DND-41 (cell line): ENCODE measurements at regions not wholly inside any gene's neighbourhood (a gene's known extent, or its start where the extent isn't known, plus 50 kb on each side); places are given as distances from the start of the nearest gene placed in this dataset.

Experiments
- ATAC-seq: fragments of 200-7000 bp; cut with Tn5 transposase; 3 replicates; pipeline ENCODE4 v1.9.1; 2021; ENCODE audit warnings: low read depth; ENCODE audit not compliant: insufficient read depth
- DNase-seq: peaks from one replicate; pipeline ENCODE4 v3.0.0-alpha.2; 2020
- H2AFZ ChIP-seq: 2 replicates; pipeline ENCODE4 v1.6.0; 2012; ENCODE audit warnings: low read depth, low read length
- H3K27ac ChIP-seq: 2 replicates; pipeline ENCODE4 v1.5.1; 2012; ENCODE audit warnings: low read length, inconsistent platforms
- H3K27me3 ChIP-seq: fragments of 200-600 bp; sonication (generic); 2 replicates; pipeline ENCODE4 v1.6.0; 2012; ENCODE audit warnings: low read length, mild to moderate bottlenecking, inconsistent platforms; ENCODE audit not compliant: insufficient read depth, poor library complexity
- H3K36me3 ChIP-seq: 2 replicates; pipeline ENCODE4 v1.5.1; 2012; ENCODE audit warnings: low read length, inconsistent platforms; ENCODE audit not compliant: insufficient read depth
- H3K4me1 ChIP-seq: 2 replicates; pipeline ENCODE4 v1.5.1; 2012; ENCODE audit warnings: mild to moderate bottlenecking, low read length; ENCODE audit not compliant: insufficient read depth
- H3K4me2 ChIP-seq: 2 replicates; pipeline ENCODE4 v1.6.0; 2012; ENCODE audit warnings: mild to moderate bottlenecking, moderate library complexity, low read length, inconsistent platforms; ENCODE audit not compliant: insufficient read depth
- H3K4me3 ChIP-seq, 2 experiments: fragments of 200-600 bp in 1 of 2; shearing (Covaris generic) in 1 of 2; 2 replicates each; pipeline ENCODE4 v1.5.1; 2012 to 2016; ENCODE audit warnings: inconsistent platforms in 2 of 2, low read length in 2 of 2, mild to moderate bottlenecking in 2 of 2, low read depth in 1 of 2, moderate library complexity in 1 of 2
- H3K79me2 ChIP-seq: 2 replicates; pipeline ENCODE4 v1.6.0; 2012; ENCODE audit warnings: low read length, inconsistent platforms; ENCODE audit not compliant: insufficient read depth
- H3K9ac ChIP-seq: 2 replicates; pipeline ENCODE4 v1.6.0; 2012; ENCODE audit warnings: low read depth, mild to moderate bottlenecking, inconsistent platforms, low read length, moderate library complexity
- H3K9me3 ChIP-seq: 2 replicates; pipeline ENCODE4 v1.5.1; 2012; ENCODE audit warnings: low read length, moderate library complexity, mild to moderate bottlenecking, inconsistent platforms; ENCODE audit not compliant: insufficient read depth, severe bottlenecking
- H4K20me1 ChIP-seq: 2 replicates; pipeline ENCODE4 v1.6.0; 2012; ENCODE audit warnings: low read length; ENCODE audit not compliant: insufficient read depth
- CTCF ChIP-seq: IDR thresholded peaks from 2 replicates; pipeline ENCODE4 v1.5.1; 2012; ENCODE audit warnings: borderline replicate concordance, low read length, moderate library complexity, mild to moderate bottlenecking; ENCODE audit not compliant: poor library complexity, severe bottlenecking; ENCODE audit errors: extremely low read depth
- EZH2 ChIP-seq: IDR thresholded peaks from 3 replicates; pipeline ENCODE4 v1.6.1; 2012; ENCODE audit warnings: borderline replicate concordance, low read depth, mild to moderate bottlenecking, moderate library complexity, low read length, inconsistent platforms; ENCODE audit not compliant: severe bottlenecking

- Histone ChIP-seq H3K79me2 (no peaks in the 10 kb centered on the region), H3K36me3 (no peaks in the 10 kb centered on the region), H3K27ac (no peak overlapping the region), H3K9ac (no peak overlapping the region), H2AFZ (no peak overlapping the region), H3K27me3 (peaks cover 4% of the 10 kb centered on the region), H3K4me3 (no peak overlapping the region), H3K4me2 (no peak overlapping the region), H3K9me3 (no peaks in the 10 kb centered on the region), H4K20me1 (no peaks in the 10 kb centered on the region), H3K4me1 (no peaks in the 10 kb centered on the region)
- TF ChIP-seq CTCF (no peak), EZH2 (no peak)
- ATAC-seq (no peak), DNase-seq (no peak)
Measured at GRCh38 chr13:78012046-78012445, 93.4 kb upstream of the EDNRB start.

- no peaks in the 10 kb centered on the region for H3K4me1 ChIP-seq
- H3K27me3 ChIP-seq = no peaks in the 10 kb centered on the region
- no peaks in the 10 kb centered on the region for H3K79me2 ChIP-seq
- H2AFZ ChIP-seq = no peak overlapping the region
- H3K4me2 ChIP-seq = no peak overlapping the region
- H3K27ac ChIP-seq = no peak overlapping the region
- TF ChIP-seq EZH2 = no peak
- no peak for TF ChIP-seq CTCF
- H3K36me3 ChIP-seq = no peaks in the 10 kb centered on the region
- no peak overlapping the region for H3K9ac ChIP-seq
- no peak for DNase-seq
- H3K9me3 ChIP-seq = no peaks in the 10 kb centered on the region
- ATAC-seq = no peak
- H4K20me1 ChIP-seq = no peaks in the 10 kb centered on the region
- no peak overlapping the region for H3K4me3 ChIP-seq
Measured at GRCh38 chr13:78004821-78005220, 86.2 kb upstream of the EDNRB start.

- Histone ChIP-seq H3K27me3 (no peaks in the 10 kb centered on the region), H3K27ac (no peak overlapping the region), H3K36me3 (no peaks in the 10 kb centered on the region), H3K4me2 (no peak overlapping the region), H3K9me3 (no peaks in the 10 kb centered on the region), H2AFZ (no peak overlapping the region), H3K79me2 (no peaks in the 10 kb centered on the region), H4K20me1 (no peaks in the 10 kb centered on the region), H3K9ac (no peak overlapping the region), H3K4me3 (no peak overlapping the region), H3K4me1 (no peaks in the 10 kb centered on the region)
- no peak for ATAC-seq
- no peak for DNase-seq
- TF ChIP-seq CTCF (no peak), EZH2 (no peak)
Measured at GRCh38 chr13:77999746-78000145, 81.1 kb upstream of the EDNRB start.

- Histone ChIP-seq H3K4me2 (no peak overlapping the region), H3K27ac (no peak overlapping the region), H3K36me3 (no peaks in the 10 kb centered on the region), H3K9ac (no peak overlapping the region), H3K27me3 (peaks cover 6% of the 10 kb centered on the region), H3K4me1 (no peaks in the 10 kb centered on the region), H3K79me2 (no peaks in the 10 kb centered on the region), H2AFZ (no peak overlapping the region), H4K20me1 (no peaks in the 10 kb centered on the region), H3K9me3 (no peaks in the 10 kb centered on the region), H3K4me3 (no peak overlapping the region)
- no peak for DNase-seq
- ATAC-seq = no peak
- TF ChIP-seq CTCF (no peak), EZH2 (no peak)
Measured at GRCh38 chr13:77994166-77994565, 75.5 kb upstream of the EDNRB start.
